SK-N-SH (cell line): ENCODE measurements at regions not wholly inside any gene's neighbourhood (a gene's known extent, or its start where the extent isn't known, plus 50 kb on each side); places are given as distances from the start of the nearest gene placed in this dataset.

ENCODE experiments used
- CTCF ChIA-PET: fragments of 300-600, 350-600 bp; formaldehyde crosslinking; extraction: SDS; loops from one replicate; lab custom pipeline; 2021; lab: Yijun Ruan, JAX
- POLR2A ChIA-PET: fragments of 350-600 bp; sonication (Branson Sonifier 250); formaldehyde crosslinking; extraction: SDS; loops from one replicate; lab custom pipeline; 2020; ENCODE audit warnings: antibody characterized with exemption, inconsistent platforms; lab: Yijun Ruan, JAX
- DNase-seq: peaks from one replicate; pipeline ENCODE4 v3.0.0; 2012
- H2AFZ ChIP-seq: fragments of 200-600 bp; sonication (generic); 2 replicates; pipeline ENCODE4 v1.8.1; 2016; ENCODE audit warnings: antibody characterized with exemption, mild to moderate bottlenecking, low read depth
- H3F3A ChIP-seq: fragments of 200-600 bp; sonication (generic); replicated peaks from 2 replicates; pipeline ENCODE3; 2016; ENCODE audit warnings: antibody characterized with exemption, mild to moderate bottlenecking; ENCODE audit not compliant: insufficient read depth
- H3K27ac ChIP-seq, 2 experiments: fragments of 200-500 bp in 1 of 2; fragments of 200-600 bp in 1 of 2; sonication (Bioruptor generic) in 1 of 2; sonication (generic), shearing (Covaris generic) in 1 of 2; 2 replicates each; pipeline versions ENCODE4 v1.5.1 to v1.6.1; 2014 to 2016; ENCODE audit warnings: low read depth in 2 of 2, inconsistent platforms in 1 of 2, low read length in 1 of 2, mild to moderate bottlenecking in 1 of 2, mixed read lengths in 1 of 2
- H3K27me3 ChIP-seq: fragments of 200-600 bp; sonication (generic), shearing (Covaris generic); 2 replicates; pipeline ENCODE4 v1.6.1; 2016; ENCODE audit warnings: mixed run types; ENCODE audit not compliant: insufficient read depth
- H3K36me3 ChIP-seq, 2 experiments: fragments of 200-500 bp in 1 of 2; fragments of 200-600 bp in 1 of 2; sonication (Bioruptor generic) in 1 of 2; sonication (generic) in 1 of 2; replicated peaks in 1 of 2; 2 replicates each; pipeline versions ENCODE3 to v1.5.1; 2014 to 2016; ENCODE audit warnings: low read length in 1 of 2, mild to moderate bottlenecking in 1 of 2; ENCODE audit not compliant: insufficient read depth in 2 of 2, control insufficient read depth in 1 of 2
- H3K4me1 ChIP-seq, 2 experiments: fragments of 200-500 bp in 1 of 2; fragments of 200-600 bp in 1 of 2; sonication (Bioruptor generic) in 1 of 2; sonication (generic), shearing (Covaris generic) in 1 of 2; 2 replicates each; pipeline versions ENCODE4 v1.5.1 to v1.6.1; 2014 to 2016; ENCODE audit warnings: low read depth in 1 of 2, low read length in 1 of 2, mixed run types in 1 of 2; ENCODE audit not compliant: insufficient read depth in 2 of 2, control insufficient read depth in 1 of 2
- H3K4me2 ChIP-seq: fragments of 200-600 bp; sonication (generic), shearing (Covaris generic); 2 replicates; pipeline ENCODE4 v1.6.1; 2017; ENCODE audit warnings: mixed run types
- H3K4me3 ChIP-seq, 2 experiments: fragments of 200-500 bp in 1 of 2; fragments of 200-600 bp in 1 of 2; sonication (Bioruptor generic) in 1 of 2; sonication (generic), shearing (Covaris generic) in 1 of 2; 2 replicates each; pipeline versions ENCODE4 v1.5.1 to v1.8.1; 2014 to 2016; ENCODE audit warnings: low read depth in 2 of 2, inconsistent platforms in 1 of 2, low read length in 1 of 2, mild to moderate bottlenecking in 1 of 2, mixed read lengths in 1 of 2, moderate library complexity in 1 of 2
- H3K79me2 ChIP-seq: fragments of 200-600 bp; sonication (generic); 2 replicates; pipeline ENCODE4 v1.8.1; 2017; ENCODE audit warnings: mild to moderate bottlenecking; ENCODE audit not compliant: insufficient read depth
- H3K9ac ChIP-seq: fragments of 200-600 bp; sonication (generic); 2 replicates; pipeline ENCODE4 v1.6.1; 2017; ENCODE audit warnings: mixed run types
- H3K9me2 ChIP-seq: fragments of 200-600 bp; sonication (generic); 2 replicates; pipeline ENCODE4 v1.6.1; 2017; ENCODE audit warnings: mixed run types
- H3K9me3 ChIP-seq: fragments of 200-600 bp; sonication (generic); 2 replicates; pipeline ENCODE4 v1.6.1; 2017; ENCODE audit warnings: mixed run types, mild to moderate bottlenecking, moderate library complexity
- H4K20me1 ChIP-seq: fragments of 200-600 bp; sonication (generic); 2 replicates; pipeline ENCODE4 v1.6.1; 2017; ENCODE audit warnings: mild to moderate bottlenecking, mixed run types; ENCODE audit not compliant: insufficient read depth
- CTCF ChIP-seq: fragments of 200-600 bp; sonication (generic); IDR thresholded peaks from 2 replicates; pipeline ENCODE4 v1.6.1; 2017; ENCODE audit warnings: antibody characterized with exemption, mild to moderate bottlenecking, moderate library complexity
- FOXJ3 ChIP-seq: sonication (generic); formaldehyde crosslinking; IDR thresholded peaks from 2 replicates; pipeline ENCODE4 v1.5.1; 2020; ENCODE audit warnings: mild to moderate bottlenecking, missing genetic modification reagents
- FOXM1 ChIP-seq: IDR thresholded peaks from 2 replicates; pipeline ENCODE4 v1.4.0; 2012; ENCODE audit warnings: low read depth, mild to moderate bottlenecking
- GABPA ChIP-seq: IDR thresholded peaks from 2 replicates; pipeline ENCODE4 v1.4.0; 2012; ENCODE audit warnings: low read depth, mild to moderate bottlenecking
- GATA2 ChIP-seq: sonication (generic); formaldehyde crosslinking; IDR thresholded peaks from 2 replicates; pipeline ENCODE4 v1.5.0; 2020; ENCODE audit warnings: mild to moderate bottlenecking, missing genetic modification reagents
- MAX ChIP-seq: IDR thresholded peaks from 2 replicates; pipeline ENCODE4 v1.4.0; 2012; ENCODE audit warnings: low read depth
- MXI1 ChIP-seq: IDR thresholded peaks from 2 replicates; pipeline ENCODE4 v1.6.1; 2012; ENCODE audit warnings: mild to moderate bottlenecking, low read depth, low read length, improper control_type of control experiment
- NRF1 ChIP-seq: IDR thresholded peaks from 2 replicates; pipeline ENCODE4 v1.6.1; 2012; ENCODE audit warnings: low read depth, mild to moderate bottlenecking, low read length
- PBX3 ChIP-seq: IDR thresholded peaks from 2 replicates; pipeline ENCODE4; 2012
- POLR2AphosphoS5 ChIP-seq: IDR thresholded peaks from 2 replicates; pipeline ENCODE4 v1.6.1; 2012; ENCODE audit warnings: low read depth, low read length
- RCOR1 ChIP-seq: fragments of 150-350 bp; IDR thresholded peaks from 2 replicates; pipeline ENCODE4 v1.6.1; 2017; ENCODE audit warnings: antibody characterized with exemption, low read length
- REST ChIP-seq: IDR thresholded peaks from 2 replicates; pipeline ENCODE4 v1.6.1; 2012; ENCODE audit warnings: mild to moderate bottlenecking, low read depth, low read length, moderate library complexity
- TCF12 ChIP-seq: IDR thresholded peaks from 2 replicates; pipeline ENCODE4 v1.4.0; 2012
- TEAD4 ChIP-seq: IDR thresholded peaks from 2 replicates; pipeline ENCODE4 v1.4.0; 2012; ENCODE audit warnings: mild to moderate bottlenecking, borderline replicate concordance; ENCODE audit not compliant: insufficient read depth
- USF1 ChIP-seq: IDR thresholded peaks from 2 replicates; pipeline ENCODE4 v1.4.0; 2012; ENCODE audit warnings: low read depth, borderline replicate concordance
- YY1 ChIP-seq: IDR thresholded peaks from 2 replicates; pipeline ENCODE4 v1.4.0; 2012; ENCODE audit warnings: low read depth, mild to moderate bottlenecking
- WGBS: methylation state at CpG from one replicate; pipeline ENCODE4 v1.1.6; 2017; ENCODE audit warnings: low lambda C conversion rate; 5-methylcytosine and 5-hydroxymethylcytosine counted together

GRCh38 chr15:92708635-92709034 is 53.1 kb upstream of the FAM174B start:
- ChIA-PET POLR2A (interaction anchor here (0.5 kb wide), 2 partner anchors 13 to 17 kb away, joined by 3 to 8 read pairs; no protein-coding TSS in a partner anchor), CTCF (interaction anchor here (1.2 to 1.5 kb wide), 2 partner anchors 187 to 315 kb away, joined by 5 to 6 read pairs; partner anchors contain the start of gene ST8SIA2)

More at GRCh38 chr15:92708635-92709034, 53.1 kb upstream of the FAM174B start:
- Histone ChIP-seq H3K4me2 (no peak overlapping the region), H3K36me3 (no peaks in the 10 kb centered on the region), H3K27me3 (no peaks in the 10 kb centered on the region), H4K20me1 (no peaks in the 10 kb centered on the region), H3K4me1 (peaks cover 0 to 2% of the 10 kb centered on the region in 2 experiments; a peak in 1 of 4 replicates), H3K27ac (no peak overlapping the region), H3K4me3 (no peak overlapping the region), H3F3A (no peaks in the 10 kb centered on the region), H3K9ac (no peak overlapping the region), H3K79me2 (no peaks in the 10 kb centered on the region), H3K9me3 (no peaks in the 10 kb centered on the region), H3K9me2 (no peaks in the 10 kb centered on the region), H2AFZ (no peak overlapping the region)
- 39% methylated on average over 4 of the region's 4 CpGs for WGBS
- DNase-seq = no peak
- no peak for TF ChIP-seq USF1
- no peak for TF ChIP-seq TEAD4
- no peak for TF ChIP-seq FOXM1
- no peak for TF ChIP-seq TCF12
- no peak for TF ChIP-seq PBX3
- no peak for TF ChIP-seq MAX
- no peak for TF ChIP-seq CTCF
- TF ChIP-seq MXI1 = no peak
- TF ChIP-seq POLR2AphosphoS5 = no peak
- no peak for TF ChIP-seq GABPA
- TF ChIP-seq RCOR1 = no peak
- TF ChIP-seq NRF1 = no peak
- TF ChIP-seq GATA2 = no peak
- TF ChIP-seq YY1 = no peak
- no peak for TF ChIP-seq REST
- TF ChIP-seq FOXJ3 (CRISPR knock-in tag) = no peak
